ENCODE measurements at regions not wholly inside any gene's neighbourhood (a gene's known extent, or its start where the extent isn't known, plus 50 kb on each side); places are given as distances from the start of the nearest gene placed in this dataset.

DNA sequence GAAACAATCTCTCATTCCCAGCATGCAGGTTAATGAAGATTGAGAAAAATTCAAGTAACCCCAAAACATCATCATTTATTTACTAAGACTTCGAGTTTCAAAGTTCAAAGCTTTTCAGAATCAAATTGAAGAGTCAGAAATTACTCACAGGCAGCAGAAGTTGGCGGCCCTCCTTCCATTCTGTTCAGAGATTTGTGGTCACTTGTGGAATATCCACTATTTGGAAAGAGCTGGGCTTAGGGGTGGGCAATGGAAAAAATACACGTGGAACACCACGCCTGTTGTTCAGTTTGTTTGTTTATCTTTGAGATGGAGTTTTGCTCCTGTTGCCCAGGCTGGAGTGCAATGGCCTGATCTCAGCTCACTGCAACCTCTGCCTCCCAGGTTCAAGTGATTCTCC is 108.6 kb upstream of the NAA20 start:
- H3K9me3 ChIP-seq, result no peaks in the 10 kb centered on the region

DNA sequence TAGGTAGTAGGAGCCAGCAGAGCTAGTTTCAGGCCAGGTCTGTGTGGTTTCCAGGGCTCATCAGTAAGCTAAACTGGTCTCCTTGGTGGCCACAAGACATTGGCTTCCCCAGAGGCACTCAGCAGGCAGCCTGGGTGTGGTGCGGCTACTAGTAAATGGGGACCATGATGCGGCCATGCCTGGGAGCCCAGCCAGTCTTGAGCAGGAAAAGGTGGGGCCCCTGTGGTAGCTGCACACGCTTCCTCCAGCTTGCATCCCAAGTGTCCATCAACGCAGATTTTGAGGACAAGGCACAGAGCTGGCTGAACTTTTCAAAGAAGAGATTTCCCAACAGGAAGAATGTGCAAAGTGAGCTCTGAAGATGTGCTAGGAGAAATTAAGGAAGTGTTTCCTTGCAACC is 107.4 kb upstream of the NAA20 start:
- TF ChIP-seq, protein P1, sequence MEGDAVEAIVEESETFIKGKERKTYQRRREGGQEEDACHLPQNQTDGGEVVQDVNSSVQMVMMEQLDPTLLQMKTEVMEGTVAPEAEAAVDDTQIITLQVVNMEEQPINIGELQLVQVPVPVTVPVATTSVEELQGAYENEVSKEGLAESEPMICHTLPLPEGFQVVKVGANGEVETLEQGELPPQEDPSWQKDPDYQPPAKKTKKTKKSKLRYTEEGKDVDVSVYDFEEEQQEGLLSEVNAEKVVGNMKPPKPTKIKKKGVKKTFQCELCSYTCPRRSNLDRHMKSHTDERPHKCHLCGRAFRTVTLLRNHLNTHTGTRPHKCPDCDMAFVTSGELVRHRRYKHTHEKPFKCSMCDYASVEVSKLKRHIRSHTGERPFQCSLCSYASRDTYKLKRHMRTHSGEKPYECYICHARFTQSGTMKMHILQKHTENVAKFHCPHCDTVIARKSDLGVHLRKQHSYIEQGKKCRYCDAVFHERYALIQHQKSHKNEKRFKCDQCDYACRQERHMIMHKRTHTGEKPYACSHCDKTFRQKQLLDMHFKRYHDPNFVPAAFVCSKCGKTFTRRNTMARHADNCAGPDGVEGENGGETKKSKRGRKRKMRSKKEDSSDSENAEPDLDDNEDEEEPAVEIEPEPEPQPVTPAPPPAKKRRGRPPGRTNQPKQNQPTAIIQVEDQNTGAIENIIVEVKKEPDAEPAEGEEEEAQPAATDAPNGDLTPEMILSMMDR (IDR thresholded peaks at IDR 0.05), result no peak
- intact Hi-C loops (cut with DNase I), result no loop called here
- Histone ChIP-seq H3K4me3 (no peak overlapping the region), H3K9ac (ENCODE audit: low read depth in 2 of 2, low read length in 2 of 2) (no peak overlapping the region), H3K4me1 (peaks cover 3% of the 10 kb centered on the region), H3K27ac (no peak overlapping the region), H3K27me3 (no peaks in the 10 kb centered on the region), H3K36me3 (no peaks in the 10 kb centered on the region), H3K9me3 (no peaks in the 10 kb centered on the region)
- DNase-seq, result peak; percentile 58

More for the DNA sequence above, 108.6 kb upstream of the NAA20 start:
- Histone ChIP-seq H3K36me3 (no peaks in the 10 kb centered on the region), H3K9ac (ENCODE audit: low read depth in 2 of 2, low read length in 2 of 2) (no peak overlapping the region), H3K4me1 (peaks cover 3% of the 10 kb centered on the region), H3K27me3 (no peaks in the 10 kb centered on the region), H3K4me3 (no peak overlapping the region), H3K27ac (no peak overlapping the region)
- DNase-seq, result no peak
- intact Hi-C loops (cut with DNase I), result no loop called here
- TF ChIP-seq, protein P1 (IDR thresholded peaks at IDR 0.05), result no peak

DNA sequence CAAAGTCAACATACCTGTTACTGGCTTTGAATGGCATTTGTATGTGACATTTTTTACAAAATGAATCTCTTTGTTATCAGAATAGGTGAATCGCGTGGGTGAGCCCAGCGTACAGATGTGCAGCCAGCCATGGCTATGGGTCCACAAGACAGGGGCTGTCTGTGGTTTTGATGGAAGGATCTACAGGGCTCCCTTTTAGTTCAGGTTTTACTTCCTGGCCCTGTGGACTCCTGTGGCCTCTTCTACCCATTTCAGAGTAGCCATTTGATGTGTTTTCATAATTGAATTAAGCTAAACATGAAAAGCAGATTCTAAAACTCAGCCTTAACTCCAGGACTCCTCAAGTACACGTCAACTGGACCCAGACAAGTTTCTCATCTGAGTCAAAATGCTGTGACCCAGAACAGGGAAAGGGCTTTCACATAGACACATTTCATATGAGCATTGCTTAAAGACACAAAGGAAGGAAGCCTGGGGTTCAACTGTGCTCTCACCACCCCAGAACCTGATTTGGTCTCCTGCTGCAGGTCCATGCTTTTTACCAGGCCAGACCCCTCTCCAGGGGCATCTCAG is 105.3 kb upstream of the NAA20 start:
- H3K36me3 ChIP-seq, result no peaks in the 10 kb centered on the region
- intact Hi-C loops (cut with DNase I), result no loop called here
- no peak overlapping the region for H3K27ac ChIP-seq
- no peak for DNase-seq
- H3K4me1 ChIP-seq, result peaks cover 3% of the 10 kb centered on the region
- TF ChIP-seq, protein P1 (IDR thresholded peaks at IDR 0.05), result no peak
- no peaks in the 10 kb centered on the region for H3K27me3 ChIP-seq
- no peaks in the 10 kb centered on the region for H3K9me3 ChIP-seq
- H3K4me3 ChIP-seq, result no peak overlapping the region
- H3K9ac ChIP-seq (ENCODE audit: low read depth in 2 of 2, low read length in 2 of 2), result no peak overlapping the region

DNA sequence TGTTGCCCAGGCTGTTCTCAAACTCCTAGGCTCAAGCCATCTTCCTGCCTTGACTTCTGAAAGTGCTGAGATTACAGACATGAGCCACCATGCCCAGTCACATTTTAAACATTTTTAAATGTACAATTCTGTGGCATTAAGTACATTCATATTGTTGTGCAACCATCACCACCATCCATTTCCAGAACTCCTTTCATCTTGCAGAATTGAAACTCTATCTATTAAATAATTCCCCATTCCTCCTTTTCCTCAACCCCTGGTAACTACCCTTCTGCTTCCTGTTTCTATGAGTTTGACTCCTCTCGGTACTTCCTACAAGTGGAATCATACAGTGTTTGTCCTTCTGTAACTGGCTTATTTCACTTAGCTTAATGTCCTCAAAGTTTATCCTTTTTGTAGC is 103.8 kb upstream of the NAA20 start:
- H3K4me1 ChIP-seq, result peaks cover 3% of the 10 kb centered on the region
- H3K4me3 ChIP-seq, result no peak overlapping the region
- H3K36me3 ChIP-seq, result no peaks in the 10 kb centered on the region
- intact Hi-C loops (cut with DNase I), result no loop called here
- H3K9ac ChIP-seq (ENCODE audit: low read depth in 2 of 2, low read length in 2 of 2), result no peak overlapping the region
- no peaks in the 10 kb centered on the region for H3K27me3 ChIP-seq
- TF ChIP-seq, protein P1 (IDR thresholded peaks at IDR 0.05), result no peak
- DNase-seq, result no peak
- no peak overlapping the region for H3K27ac ChIP-seq
- H3K9me3 ChIP-seq, result no peaks in the 10 kb centered on the region

DNA sequence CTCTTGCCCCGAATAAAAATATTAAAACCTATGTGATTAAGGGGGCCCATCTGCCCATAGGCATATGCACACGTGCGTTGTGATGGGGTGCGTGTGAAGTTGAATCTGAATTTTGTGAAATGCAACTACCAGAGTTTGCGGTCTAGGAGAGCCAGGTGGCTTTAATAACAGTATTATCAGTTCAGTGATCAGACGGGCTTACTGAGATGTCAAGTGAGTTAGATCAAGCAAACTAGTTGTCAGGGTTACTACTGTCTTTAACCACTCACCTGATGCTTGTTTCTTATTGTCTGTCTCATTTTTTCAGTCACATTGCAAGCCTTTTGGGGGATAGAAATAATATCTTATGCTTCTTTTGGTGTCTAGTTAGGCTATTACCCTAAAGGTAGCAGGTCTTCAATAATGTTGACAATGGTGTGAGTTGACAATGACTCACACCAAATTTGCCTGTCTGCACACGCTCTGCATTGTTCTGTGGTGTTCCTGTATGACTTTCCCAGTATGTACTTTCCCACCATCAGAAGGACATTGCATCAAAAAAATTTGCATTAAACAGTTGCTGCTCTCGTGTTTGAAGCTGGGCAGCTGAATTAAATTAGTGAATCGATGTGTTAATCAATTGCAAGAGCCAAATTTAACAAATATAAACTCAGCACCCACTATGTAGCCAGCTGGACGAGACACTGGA is 103.1 kb upstream of the NAA20 start:
- TF ChIP-seq, protein P1 (IDR thresholded peaks at IDR 0.05), result no peak
- Histone ChIP-seq H3K9ac (ENCODE audit: low read depth in 2 of 2, low read length in 2 of 2) (peak overlapping the region in 1 of 2 donors; percentile 19), H3K4me3 (no peak overlapping the region), H3K4me1 (peaks cover 3% of the 10 kb centered on the region), H3K27me3 (no peaks in the 10 kb centered on the region), H3K9me3 (no peaks in the 10 kb centered on the region), H3K27ac (no peak overlapping the region), H3K36me3 (no peaks in the 10 kb centered on the region)
- intact Hi-C loops (cut with DNase I), result no loop called here
- DNase-seq, result no peak

Measured in colonic mucosa (tissue), 4 donors.